DMS114 treated with DMSO at 0.1 percent for 48 hours (cell line): ENCODE measurements at regions not wholly inside any gene's neighbourhood (a gene's known extent, or its start where the extent isn't known, plus 50 kb on each side); places are given as distances from the start of the nearest gene placed in this dataset.
"Not testable (repeated sequence)": the region's sequence is repeated elsewhere in the genome, so short reads cannot be mapped to it uniquely, and the experiment has no call there.

Experiments used
- DNase-seq: peaks from one replicate; lab custom pipeline; 2025; ENCODE audit not compliant: unreplicated experiment; lab: John Stamatoyannopoulos, UW

DNA sequence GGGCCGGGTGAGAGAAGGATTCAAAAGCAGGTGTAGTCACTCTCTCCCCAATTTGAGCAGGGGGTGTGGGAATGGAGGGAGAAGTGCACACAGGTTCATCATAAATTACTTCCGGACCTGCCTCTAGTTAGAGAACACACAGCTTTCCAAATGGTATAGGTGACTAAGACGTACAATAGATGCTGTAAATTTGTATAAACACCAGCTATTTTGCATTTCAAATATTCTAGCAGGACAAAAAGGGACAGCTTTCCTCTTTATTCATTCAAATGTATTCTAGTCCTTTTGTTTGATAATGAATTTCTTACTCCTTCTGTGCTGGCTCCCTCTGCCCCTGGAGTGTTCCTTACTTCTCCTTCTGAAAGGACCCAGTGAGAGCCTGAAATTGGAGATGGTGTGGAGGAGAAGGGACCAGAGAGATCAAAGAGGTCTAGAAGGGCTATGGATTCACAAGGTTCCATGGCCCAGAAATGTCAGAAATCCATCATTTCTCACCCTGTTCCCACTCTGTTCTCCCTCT, 53.2 kb upstream of the SH3BP4 start:
- no peak for DNase-seq

DNA sequence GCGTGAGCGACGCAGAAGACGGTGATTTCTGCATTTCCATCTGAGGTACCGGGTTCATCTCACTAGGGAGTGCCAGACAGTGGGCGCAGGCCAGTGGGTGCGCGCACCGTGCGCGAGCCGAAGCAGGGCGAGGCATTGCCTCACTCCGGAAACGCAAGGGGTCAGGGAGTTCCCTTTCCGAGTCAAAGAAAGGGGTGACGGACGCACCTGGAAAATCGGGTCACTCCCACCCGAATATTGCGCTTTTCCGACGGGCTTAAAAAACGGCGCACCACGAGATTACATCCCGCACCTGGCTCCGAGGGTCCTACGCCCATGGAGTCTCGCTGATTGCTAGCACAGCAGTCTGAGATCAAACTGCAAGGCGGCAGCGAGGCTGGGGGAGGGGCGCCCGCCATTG, 63.4 kb upstream of the SH3BP4 start:
- DNase-seq, result not testable (repeated sequence)

DNA sequence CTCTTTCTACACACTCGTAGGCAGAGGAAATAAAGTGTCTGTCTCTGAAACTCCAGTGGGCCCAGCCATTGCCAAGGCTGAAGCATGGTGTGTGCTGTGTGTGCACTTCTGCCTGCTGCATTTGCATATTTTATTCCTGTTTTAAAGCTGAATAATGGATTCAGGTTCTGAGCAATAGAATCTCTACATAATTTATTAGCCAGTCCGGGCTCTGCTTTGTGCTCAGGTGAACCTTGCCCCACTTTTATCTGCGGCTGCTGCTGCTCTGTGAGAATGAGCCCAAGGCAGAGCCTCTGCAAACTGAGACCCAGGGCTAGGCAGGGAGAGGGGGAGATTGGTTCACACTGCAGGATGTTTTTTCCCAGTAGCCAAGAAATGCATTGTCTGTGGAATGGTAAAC, 64.6 kb upstream of the SH3BP4 start:
- no peak for DNase-seq

DNA sequence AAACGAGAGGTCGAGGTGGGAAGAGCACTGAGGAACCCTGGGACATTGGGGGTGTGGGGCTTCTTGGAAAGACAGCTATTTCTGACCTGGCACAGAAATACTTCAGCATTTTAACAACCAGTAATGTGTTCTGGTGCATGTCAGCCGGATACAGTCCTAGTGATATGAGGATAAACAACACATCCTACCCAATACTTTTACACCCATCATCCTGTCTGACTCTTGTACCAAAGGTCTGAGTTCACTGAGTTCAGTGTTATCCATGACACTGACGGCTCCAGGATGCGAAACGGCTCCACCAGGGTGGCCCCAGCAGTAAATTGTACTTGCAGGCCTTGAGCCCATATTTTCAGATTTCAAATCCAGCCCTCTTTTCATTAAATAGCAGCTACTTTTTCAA, 65.9 kb upstream of the SH3BP4 start:
- DNase-seq, result no peak

DNA sequence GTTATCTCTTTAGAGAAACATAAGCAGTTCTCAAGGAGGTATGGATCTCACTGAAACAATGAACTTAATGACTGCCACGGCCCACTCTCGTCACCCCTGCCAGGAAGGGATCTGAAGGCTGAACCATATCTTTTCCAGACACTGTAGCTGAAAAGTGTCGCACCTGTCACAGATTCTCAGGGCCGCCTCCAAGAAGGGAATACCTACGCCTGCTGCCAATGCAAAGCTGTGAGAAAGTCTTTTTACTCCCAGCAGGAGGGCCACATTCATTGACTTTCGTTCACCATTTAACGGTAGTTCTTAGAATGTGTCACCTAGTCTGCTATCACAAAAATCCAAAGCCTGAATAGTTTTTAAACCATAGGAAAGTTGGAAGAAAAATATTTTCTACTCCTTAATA, 66.7 kb upstream of the SH3BP4 start:
- DNase-seq, result no peak

DNA sequence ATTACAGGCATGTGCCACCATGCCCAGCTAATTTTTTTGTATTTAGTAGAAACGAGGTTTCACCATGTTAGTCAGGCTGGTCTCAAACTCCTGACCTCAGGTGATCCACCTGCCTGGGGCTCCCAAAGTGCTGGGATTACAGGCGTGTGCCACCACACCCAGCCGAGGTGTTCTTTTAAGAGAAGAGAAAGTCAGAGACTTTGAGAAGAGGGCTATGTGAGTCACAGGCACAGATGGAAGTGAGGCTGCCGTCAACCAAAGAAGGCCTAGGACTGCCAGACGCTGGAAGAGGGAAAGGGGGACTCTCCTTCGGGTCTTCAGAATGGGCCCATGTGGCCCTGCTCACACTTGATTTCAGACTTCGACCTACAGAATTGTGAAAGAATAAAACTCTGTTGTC, 67.2 kb upstream of the SH3BP4 start:
- no peak for DNase-seq

DNA sequence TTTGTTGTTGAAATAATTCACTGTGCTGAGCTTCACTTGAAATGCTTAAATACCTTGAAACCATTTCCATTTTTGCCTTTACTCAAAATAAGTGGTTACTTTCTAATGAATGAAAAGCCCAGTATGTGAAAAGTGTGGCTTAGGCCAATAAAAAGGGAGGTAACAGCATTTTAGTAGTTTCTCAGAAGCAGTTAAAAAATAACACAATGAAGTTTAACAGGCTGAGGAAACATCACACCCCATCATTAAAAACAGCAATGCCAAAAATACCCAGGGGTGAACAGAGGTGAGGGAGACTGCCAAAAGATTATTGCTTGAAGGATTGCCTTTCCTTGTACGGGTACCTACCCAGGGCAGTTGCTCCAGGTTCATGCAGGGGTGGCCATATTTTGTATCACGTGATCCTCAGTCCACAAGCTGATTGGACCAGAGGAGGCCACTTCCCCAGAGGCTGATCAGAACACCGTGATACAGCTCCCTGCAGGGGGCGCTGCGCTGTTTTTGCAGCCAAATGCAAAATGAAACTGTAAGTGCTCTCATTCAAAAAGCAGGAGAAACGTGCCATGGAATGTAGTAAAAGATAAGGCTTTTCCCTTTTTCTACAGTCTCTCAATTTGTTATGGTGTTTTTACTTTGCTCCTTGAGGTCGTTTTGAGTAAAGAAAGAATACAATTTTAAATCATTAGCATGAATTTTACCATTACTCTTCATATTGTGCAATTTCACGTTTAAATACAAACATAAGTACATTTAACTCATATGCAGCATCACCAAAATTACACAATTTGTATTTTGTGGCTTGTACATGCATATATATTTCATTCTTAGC, 70.2 kb upstream of the SH3BP4 start:
- peak; percentile 9 for DNase-seq

DNA sequence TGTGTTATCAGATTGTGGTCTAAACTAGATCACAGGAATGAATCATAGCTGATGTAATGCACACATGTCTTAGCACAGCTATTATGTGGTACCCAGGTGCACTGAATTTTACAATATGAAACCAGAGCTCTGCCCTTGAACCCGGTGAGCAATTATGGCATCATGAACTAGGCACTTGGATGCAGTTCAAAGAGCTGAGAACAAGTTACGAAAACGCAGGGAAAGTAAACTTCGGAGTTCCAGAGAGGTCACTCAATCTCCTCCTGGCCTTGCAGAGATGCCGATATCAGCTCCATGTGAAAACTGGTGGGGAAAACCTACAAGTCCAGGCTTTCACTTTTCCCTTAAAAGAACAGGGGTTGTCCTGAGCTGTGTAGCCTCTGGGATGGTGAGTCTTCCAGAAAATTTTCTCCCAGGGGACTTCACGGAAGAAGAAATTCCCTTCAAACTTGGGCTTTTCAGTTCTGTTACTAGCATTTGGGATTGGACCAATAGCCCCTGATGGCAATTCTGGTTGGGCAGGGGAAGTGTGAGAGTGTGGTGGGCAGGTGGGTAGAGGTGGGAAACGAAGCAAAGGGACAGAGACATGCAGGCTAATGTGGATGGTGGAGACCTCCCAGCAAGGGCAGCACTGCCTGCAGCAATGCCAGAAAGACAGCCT, 71.1 kb upstream of the SH3BP4 start:
- no peak for DNase-seq

DNA sequence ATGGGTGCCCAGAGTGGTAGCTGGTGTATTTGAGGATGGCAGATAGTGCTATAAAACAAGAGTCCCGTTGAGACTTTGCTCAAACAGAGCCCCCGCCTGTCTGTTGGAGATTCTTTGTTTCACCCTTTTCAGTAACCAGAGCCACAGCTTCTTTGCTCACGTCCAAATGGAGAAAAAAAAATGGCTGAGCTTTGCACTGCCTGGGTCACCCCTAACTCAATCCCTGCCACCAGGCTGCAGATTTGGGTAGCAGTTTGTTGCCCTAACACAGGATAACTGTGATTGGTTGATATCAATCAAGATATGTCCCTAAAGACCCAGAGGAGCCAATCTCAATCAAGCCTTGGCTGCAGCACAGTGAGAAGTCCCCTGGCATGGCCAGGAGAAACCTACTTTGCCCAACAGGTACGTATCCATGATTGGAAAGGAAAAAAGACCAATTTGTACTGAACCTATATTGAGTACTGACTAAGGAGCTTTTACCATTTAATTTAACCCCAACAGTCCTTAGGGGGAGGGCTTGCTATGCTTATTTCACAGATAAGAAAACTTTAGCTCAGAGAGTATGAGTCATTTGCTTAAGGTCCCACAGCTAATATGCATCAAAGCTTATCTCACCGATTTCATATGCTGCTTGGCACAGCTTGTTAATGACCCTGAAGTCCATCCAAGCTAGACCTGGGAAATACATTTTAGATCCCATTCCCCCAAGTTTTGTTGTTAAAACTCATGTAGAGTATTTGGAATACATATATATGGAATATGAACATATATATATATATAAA, 72.0 kb upstream of the SH3BP4 start:
- DNase-seq, result no peak

DNA sequence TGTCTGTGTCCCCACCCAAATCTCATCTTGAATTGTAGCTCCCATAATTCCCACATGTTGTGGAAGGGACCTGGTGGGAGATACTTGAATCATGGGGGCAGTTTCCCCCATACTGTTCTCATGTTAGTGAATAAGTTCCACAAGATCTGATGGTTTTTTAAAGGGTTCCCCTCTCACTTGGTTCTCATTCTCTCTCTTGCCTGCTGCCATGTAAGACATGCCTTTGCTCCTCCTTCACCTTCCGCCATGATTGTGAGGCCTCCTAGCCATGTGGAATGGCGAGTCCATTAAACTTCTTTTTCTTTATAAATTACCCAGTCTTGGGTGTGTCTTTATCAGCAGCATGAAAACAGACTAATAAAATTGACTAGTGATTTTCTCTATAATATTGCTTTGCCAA, 75.2 kb upstream of the SH3BP4 start:
- not testable (repeated sequence) for DNase-seq

DNA sequence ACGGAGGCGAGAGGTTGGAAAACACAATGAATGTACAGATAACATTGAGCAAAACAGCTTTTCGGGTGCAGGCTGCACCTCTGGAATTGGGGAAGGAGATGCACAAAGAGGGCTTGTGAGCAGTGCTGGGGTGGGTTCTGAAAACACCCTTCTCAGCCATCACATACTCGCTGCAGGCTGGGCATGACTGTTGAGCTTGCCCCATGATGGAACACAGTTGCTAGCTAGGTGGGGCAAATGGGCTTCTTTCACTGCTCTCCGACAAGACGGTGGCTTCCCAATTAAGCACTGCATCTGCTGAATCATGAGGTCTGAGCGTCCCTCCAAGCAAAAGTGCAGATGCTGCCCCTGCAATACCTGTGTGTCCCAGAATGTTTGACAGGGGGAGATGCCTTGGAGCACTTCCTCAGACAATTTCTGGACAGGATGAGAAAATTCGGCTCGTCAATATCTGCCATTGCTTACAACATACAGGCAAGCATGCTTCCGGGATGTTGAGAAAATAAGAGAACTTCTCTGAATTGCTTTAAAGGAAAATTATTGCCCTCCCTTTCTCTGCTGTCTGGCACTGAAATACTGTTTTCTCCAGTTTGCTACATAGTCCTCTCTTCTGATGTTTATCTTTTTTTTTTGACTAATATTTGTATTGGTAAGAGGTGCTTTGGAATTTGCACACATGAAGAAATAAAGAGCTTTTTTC, 77.3 kb upstream of the SH3BP4 start:
- DNase-seq, result no peak

DNA sequence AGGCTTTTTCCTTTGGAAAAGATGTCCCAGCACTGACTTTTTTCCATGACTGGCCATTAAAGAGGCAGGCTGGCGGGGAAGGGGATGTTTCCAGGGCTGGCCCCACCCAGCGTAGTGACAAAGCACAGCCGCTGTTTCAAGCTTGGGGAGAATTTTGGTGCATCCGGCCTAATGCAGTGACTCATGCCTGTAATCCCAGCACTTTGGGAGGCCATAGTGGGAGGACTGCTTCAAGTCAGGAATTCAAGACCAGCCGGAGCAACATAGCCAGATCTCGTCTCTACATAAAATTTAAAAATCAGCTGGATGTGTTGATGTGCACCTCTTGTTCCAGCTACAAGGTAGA, 78.0 kb upstream of the SH3BP4 start:
- DNase-seq, result no peak

DNA sequence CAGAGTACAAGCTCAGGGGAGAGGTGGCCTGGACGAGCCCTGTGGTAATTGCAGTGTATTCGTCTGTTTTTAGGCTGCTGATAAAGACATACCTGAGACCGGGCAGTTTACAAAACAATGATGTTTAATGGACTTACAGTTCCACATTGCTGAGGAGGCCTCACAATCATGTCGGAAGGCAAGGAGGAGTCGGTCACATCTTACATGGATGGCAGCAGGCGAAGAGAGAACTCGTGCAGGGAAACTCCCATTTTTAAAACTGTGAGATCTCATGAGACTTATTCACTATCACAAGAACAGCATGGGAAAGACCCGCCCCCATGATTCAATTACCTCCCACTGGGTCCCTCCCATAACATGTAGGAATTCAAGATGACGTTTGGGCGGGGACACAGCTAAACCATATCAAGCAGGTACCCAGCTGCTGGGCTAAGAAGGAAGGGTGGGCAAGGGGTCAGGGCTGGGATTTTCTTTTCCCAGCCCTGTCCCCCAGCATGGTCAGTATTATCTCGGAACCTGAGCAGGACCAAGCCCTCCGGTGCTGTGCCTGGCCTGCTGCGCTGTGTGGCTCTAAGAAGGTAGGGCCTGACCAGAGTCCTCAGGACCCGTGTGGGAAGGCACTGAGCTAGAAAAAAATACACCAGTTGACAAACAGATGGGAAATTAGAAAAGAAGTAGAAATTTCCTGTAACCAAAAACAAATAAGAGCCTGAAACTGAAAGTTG, 78.6 kb upstream of the SH3BP4 start:
- DNase-seq, result no peak

DNA sequence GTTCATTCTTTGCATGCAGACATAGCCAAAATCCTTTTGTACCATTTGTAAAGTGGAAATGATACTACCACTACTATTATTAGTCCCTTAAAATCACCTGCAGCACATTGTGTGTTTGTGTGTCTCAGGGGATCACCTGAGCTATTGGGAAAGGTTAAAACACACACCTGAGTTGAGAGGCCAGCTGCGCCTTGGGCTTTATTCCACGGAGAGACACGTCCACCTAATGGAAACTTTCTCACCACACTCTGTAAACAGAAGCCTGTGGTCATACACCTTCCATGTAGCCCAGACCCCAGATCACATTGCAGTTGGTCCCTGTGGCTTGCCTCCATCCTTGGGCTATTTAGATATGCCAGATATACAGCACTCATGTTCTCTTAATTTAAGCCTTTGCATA, 81.8 kb upstream of the SH3BP4 start:
- DNase-seq, result no peak

DNA sequence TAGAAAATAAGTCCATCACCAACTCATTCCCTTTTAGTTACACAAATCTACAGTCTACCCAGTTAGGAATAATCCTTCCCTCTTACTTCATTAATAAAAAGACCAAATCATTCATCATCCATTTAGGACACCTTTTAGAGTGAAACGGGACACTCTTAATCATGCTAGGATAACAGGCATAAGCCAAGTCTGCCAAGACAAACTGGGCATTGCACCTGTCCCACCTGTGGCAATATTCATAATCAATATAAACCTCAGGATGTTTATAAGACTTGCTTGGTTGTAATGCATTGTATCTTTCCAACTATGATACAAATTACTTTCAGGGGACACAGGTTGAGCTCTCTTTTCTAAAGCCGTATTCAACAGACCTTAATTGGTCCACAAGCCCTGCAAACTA, 82.7 kb upstream of the SH3BP4 start:
- DNase-seq, result no peak

DNA sequence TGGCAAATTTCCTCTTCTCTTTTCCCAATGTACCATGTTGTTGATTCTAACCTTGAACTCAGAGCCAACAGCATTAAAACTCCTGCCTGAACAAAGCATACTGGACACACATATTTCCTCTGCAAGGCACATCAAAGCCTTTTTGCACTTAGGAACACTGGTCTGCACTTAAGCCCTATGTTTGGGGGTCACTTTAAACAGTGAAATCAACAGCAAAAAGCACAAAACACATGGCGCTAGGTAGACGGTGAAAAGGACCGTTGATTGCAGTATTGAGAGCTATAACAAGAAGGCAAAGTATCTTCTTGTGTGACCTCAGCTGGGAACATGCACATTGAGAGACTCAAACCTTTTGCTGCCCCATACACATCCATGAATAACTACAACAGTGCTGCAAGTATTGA, 83.9 kb upstream of the SH3BP4 start:
- no peak for DNase-seq

DNA sequence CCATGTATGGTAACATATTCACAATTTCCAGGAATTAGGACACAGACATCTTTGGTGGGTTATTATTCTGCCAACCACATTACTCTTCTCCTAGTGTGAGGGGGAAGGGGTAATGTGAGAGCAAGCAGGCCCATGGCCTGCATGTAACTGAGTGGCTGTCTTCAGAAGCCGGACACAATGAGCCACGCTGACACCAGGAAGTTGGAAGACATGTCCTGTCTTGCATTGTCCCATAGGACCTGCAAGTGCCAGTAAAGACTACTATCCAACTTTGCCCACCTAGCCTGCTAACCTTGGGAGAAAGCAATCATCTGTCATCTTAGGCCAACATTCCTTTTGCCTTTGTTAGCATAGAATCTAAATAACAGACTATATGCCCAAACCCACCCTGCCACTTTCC, 86.2 kb upstream of the SH3BP4 start:
- DNase-seq, result no peak

DNA sequence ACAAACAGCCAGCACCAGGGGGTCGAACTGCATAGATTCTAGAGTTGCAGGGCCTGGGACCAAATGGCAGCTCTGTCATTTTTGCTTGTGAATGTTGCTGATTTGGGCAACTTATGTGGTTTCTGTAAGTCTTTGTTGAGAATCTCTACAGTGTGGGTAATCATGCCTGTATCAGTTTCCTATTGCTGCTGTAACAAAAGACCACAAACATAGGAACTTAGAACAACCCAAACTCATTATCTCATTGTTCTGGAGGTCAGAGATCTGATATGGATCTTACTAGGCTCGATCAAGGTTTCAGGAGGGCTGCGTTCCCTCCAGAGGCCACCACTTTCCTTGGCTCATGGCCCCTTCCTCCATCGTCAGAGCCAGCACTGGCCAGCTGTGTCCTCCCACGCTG, 86.8 kb upstream of the SH3BP4 start:
- no peak for DNase-seq

DNA sequence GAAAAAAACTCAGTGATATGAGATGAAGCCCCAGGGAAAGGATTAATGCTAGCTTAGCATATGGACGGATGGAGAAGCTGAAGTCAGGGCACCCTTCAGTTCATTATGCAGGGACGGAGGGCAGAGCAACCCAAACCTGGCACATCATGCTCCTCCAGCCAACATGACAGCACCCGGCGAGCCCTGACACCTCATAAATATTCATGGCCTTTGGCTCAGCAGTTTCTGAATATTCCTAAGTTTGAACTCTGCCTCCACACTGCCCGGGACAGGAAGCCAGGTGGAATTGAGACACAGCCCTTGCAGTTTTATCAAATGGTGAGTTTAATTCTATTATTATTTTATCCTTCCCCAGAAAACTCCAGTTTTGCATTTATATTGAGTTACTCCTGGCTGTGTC, 87.3 kb upstream of the SH3BP4 start:
- DNase-seq, result no peak

DNA sequence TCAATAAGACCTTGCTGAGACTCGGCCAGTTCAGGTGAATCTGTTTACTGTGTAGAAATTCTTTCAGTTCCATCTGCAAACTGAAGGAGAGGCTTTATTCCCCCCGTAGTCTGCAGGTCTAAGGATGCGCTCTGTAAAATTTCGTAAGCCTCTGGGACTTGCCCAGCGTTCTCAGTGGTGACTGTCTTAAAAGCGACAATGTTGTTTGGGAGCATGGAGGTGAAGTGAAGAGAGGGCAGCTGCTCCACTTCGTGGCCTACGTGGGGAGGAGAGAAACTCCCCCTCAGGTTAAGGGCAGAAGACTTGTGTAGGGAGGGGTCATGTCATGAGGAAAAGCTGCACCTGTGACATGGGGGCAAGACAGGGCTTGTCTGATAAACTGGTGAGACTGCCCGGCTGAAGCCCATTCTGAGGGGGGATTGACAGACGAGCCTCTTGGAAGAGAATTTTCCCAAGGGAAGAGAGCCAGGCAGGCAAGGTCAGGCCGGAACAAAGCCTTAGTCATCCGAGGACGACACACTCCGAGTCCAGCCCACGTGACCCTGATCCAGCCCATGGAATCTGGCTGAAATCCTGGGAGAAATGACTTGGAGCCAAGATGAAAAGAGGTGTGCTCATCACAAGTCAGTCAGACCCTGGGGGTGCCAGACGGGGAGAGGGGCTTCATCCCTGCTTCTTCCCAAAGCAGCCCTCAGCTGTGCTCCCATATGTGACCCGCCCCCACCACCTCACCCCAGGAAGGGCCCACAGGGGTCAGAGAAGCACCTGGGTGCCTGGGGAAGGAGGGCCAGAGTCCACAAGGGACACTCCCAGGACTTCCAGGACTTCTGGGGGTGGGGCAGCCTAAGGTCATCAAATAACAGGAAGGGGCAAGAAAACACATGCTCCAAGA, 88.5 kb upstream of the SH3BP4 start:
- DNase-seq, result no peak
